ENCODE measurements at regions not wholly inside any gene's neighbourhood (a gene's known extent, or its start where the extent isn't known, plus 50 kb on each side); places are given as distances from the start of the nearest gene placed in this dataset.
A peak's percentile ranks its signal among the peaks of the same experiment; 100 is the strongest.

- no peak for DNase-seq (ENCODE audit: low read depth)
Observed at GRCh38 chr19:28855216-28855615, 357.7 kb downstream of the UQCRFS1 start.

DNA sequence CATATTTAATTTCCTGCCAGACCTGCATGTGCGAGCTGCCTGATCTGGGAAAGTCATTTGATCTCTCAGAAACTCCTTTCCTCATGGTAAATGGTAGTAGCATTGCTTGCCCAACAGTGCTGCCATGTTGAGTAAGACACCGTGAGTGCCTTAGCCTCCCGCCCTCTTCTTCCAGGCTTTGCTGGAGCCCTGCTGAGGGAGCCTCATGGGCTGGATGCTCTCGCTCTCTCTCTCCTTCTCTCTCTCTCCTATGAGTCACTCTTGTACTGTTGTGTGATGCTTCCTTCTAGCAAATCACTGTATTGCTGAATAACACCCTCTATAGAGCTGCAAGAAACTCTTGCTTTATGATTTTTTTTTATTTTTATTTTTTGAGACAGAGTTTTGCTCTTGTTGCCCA lies 365.5 kb downstream of the UQCRFS1 start:
- peak; percentile 11 for DNase-seq (ENCODE audit: low read depth)

GRCh38 chr19:28846094-28846812 lies 366.7 kb downstream of the UQCRFS1 start:
- no peak for DNase-seq (ENCODE audit: low read depth)

DNA sequence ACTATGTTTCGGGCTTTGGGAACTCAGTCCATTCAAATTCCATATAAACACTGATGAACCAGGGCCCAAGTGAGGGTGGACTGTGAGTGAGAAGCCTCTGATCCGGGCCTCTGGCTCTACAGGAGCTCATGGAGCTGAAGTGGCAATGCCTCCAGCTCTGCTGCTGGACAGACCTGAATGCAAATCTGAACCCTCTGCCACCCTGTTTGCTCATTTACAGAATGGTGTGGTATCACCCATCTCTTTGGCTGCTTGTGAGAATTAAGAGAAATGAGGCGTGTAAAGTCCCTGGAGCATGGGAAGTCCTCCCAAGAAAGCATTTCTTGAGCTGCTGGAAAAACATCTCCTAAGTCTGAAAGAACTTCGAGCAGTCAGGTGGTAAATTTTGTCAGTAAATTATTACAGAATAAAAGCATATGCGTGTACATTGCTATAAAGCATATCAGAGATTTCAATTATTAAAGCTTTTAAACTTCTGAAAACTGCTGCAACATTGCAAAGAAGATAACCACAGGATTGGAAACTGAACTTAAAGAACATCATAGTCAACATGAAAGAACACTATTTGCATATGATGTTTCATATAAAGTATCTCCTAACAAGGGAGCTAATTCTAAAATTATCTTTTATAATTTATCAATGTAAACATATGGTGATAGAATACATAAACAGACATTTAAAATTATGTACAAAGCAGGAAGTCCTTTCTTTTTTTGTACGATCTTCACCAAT lies 369.0 kb downstream of the UQCRFS1 start:
- no peak for DNase-seq (ENCODE audit: low read depth)

GRCh38 chr19:28841531-28841930 lies 371.4 kb downstream of the UQCRFS1 start:
- no peak for DNase-seq (ENCODE audit: low read depth)

- DNase-seq (ENCODE audit: low read depth), result no peak
Observed at GRCh38 chr19:28840891-28841290, 372.1 kb downstream of the UQCRFS1 start.

DNA sequence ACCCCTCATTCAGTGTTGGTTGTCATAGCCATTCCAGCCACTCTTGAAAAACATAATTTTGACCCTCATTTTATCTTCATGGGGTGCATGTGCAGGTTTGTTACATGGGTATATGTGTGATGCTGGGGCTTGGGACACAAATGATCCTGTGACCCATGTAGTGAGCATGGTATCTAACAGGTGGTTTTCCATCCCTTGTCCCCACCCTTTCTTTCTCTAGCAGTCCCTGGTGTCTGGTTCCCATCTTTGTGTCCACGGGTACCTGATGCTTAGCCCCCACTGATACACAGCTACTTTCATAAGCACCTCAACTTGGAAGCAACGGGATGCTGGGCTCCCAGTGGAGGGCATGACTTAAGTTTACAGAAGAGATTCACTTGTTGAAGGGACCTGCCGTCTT lies 373.5 kb downstream of the UQCRFS1 start:
- DNase-seq (ENCODE audit: low read depth), result no peak

GRCh38 chr19:28838909-28839308 lies 374.0 kb downstream of the UQCRFS1 start:
- no peak for DNase-seq (ENCODE audit: low read depth)

- peak; percentile 41 for DNase-seq (ENCODE audit: low read depth)
Observed at GRCh38 chr19:28836421-28836820, 376.5 kb downstream of the UQCRFS1 start.

- no peak for DNase-seq (ENCODE audit: low read depth)
Observed at GRCh38 chr19:28834996-28835395, 378.0 kb downstream of the UQCRFS1 start.

- DNase-seq (ENCODE audit: low read depth), result no peak
Observed at GRCh38 chr19:28831462-28831861, 381.5 kb downstream of the UQCRFS1 start.

DNA sequence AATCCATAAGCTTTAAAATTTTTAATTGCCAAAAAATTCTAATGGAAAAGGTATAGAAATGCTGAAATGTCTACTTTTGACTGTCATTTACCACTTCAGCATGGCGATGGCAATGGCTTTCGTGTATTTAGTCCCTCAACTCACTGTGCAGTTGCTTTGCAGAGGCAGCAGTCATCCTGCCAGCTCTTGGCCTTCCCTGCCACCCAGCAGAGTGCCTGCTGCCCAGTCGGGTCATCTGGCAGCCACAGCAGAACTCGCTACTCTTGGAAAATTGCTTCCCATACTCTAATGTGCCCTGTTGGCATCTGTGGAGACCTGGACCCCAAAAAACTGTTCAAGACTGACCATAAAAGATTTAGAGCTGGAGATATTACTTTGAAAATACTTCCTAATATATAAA lies 383.2 kb downstream of the UQCRFS1 start:
- no peak for DNase-seq (ENCODE audit: low read depth)

DNA sequence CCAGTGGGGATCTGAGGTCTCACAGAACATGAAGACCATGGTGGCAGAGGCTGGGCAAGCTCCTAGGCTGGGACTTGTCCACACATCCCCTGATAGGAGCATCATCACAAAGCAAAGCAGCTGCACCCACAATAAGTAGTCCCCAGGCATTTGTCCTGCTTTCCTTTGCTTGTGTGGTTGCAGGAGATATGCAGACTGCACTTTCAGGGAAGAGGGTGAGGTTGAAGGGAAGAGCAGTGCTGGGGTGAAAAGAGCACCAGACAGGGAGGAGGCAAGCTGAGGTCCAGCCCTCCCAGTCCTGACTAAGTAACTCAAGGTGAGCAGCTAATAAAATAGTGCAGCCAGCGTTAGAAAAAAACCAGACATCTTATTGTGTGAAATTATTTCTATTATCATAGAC lies 383.6 kb downstream of the UQCRFS1 start:
- DNase-seq (ENCODE audit: low read depth), result no peak

GRCh38 chr19:28828276-28828870 lies 384.6 kb downstream of the UQCRFS1 start:
- DNase-seq (ENCODE audit: low read depth), result no peak

GRCh38 chr19:28827382-28827781 lies 385.6 kb downstream of the UQCRFS1 start:
- DNase-seq (ENCODE audit: low read depth), result no peak

GRCh38 chr19:28823338-28823961 lies 389.5 kb downstream of the UQCRFS1 start:
- DNase-seq (ENCODE audit: low read depth), result no peak

DNA sequence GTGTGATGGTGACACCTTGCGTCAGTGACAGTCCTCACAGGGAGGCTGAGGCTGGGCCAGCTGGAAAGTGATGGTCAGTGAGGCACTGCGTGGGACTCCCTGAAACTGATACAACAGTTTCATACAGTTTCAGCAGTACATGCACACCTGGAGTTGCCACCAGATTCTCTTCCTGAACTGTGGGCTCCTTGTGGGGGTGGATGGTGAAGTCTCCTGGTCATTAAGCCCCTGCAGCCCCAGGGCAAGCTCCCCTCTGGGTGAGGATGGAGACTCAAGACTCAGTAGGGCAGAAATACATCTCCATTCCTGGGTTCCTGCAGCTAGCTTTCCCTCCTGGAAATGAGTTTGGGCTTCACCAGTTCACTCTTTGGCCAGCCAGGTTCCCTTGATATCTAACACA lies 392.7 kb downstream of the UQCRFS1 start:
- no peak for DNase-seq (ENCODE audit: low read depth)

- no peak for DNase-seq (ENCODE audit: low read depth)
Observed at GRCh38 chr19:28815257-28815656, 397.7 kb downstream of the UQCRFS1 start.

GRCh38 chr19:28794301-28794700 lies 418.6 kb downstream of the UQCRFS1 start:
- DNase-seq (ENCODE audit: low read depth), result peak; percentile 30

DNA sequence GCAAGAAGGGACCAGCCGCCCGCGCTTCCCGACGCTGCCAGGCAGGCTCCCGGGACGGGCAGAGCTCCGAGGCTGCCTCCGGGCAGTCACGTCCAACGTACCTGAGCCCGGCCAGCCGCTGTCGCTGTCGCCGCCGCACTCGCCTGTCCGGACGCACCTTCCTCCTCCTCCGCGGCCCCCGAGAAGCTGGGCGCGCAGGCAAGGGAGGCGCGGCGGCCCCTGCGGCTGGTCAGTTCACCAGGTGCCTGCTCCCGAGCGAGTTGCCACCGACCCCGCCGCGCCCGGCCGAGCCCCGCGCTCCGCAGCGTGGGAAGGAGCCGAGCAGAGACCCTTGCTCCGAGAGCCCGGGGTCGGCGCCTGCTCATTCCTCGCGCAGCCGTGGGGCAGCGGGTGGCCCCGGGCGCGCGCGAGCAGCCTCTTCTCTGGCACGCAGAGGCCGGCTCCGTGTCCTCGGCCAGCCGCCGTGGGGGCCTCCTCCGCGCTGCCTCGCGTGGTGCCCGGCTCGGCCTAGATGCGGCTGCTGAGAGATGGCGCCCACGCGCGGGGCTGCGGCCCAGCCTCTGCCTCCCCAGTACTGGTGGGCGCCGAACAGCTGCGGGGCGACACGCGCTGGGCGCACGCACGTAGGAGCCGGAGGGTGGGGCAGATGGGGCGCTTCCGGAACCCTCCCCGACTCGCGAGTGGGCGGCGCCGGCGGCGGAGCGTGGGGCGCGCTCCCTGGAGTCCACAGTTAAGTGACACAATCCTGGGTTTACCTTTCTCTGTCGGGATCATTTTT lies 419.4 kb downstream of the UQCRFS1 start:
- DNase-seq (ENCODE audit: low read depth), result no peak

- no peak for DNase-seq (ENCODE audit: low read depth)
Observed at GRCh38 chr19:28785971-28786370, 427.0 kb downstream of the UQCRFS1 start.

Data from myocyte (in vitro differentiated cells).